ENCODE measurements at regions not wholly inside any gene's neighbourhood (a gene's known extent, or its start where the extent isn't known, plus 50 kb on each side); places are given as distances from the start of the nearest gene placed in this dataset.
"Not testable (repeated sequence)": the region's sequence is repeated elsewhere in the genome, so short reads cannot be mapped to it uniquely, and the experiment has no call there.

DNA sequence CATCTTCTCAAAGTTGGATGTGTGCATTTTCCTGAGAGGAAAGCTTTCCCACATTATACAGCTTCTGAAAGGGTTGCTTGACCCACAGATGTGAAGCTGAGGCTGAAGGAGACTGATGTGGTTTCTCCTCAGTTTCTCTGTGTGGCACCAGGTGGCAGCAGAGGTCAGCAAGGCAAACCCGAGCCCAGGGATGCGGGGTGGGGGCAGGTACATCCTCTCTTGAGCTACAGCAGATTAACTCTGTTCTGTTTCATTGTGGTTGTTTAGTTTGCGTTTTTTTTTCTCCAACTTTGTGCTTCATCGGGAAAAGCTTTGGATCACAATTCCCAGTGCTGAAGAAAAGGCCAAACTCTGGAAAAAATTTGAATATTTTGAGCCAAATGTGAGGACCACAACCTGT, 360.2 kb downstream of the OR4F29 start:
- TF ChIP-seq CTCF (conservative IDR thresholded peaks at IDR 0.05); EZH2 (IDR thresholded peaks at IDR 0.05; ENCODE audit: low read depth): not testable (repeated sequence)

Data from PC-9 (cell line).